ENCODE measurements at regions not wholly inside any gene's neighbourhood (a gene's known extent, or its start where the extent isn't known, plus 50 kb on each side); places are given as distances from the start of the nearest gene placed in this dataset.

DNA sequence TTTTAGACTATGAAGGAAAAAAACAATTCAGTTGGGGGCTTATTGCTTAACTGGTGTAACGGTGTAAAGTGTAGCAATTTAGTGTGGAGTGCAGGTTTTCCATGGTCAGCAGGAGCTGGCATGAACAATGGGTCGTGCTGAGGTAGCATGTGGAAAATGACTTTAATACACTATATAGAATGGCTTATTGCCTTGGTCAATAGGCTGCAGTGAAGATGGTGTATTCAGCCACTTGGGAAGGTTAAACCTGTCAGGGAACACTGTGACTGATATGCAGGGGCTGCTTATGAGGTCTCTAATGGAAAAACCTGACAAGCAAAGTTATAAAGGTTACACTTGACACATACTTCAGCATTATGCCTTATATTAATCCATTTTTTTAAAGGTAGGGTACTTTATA, 764.7 kb upstream of the ARRDC3 start:
- TF ChIP-seq FOS (IDR thresholded peaks at IDR 0.05; ENCODE audit: borderline replicate concordance, extremely low read depth, insufficient read length), result no peak
- TF ChIP-seq, protein P1, sequence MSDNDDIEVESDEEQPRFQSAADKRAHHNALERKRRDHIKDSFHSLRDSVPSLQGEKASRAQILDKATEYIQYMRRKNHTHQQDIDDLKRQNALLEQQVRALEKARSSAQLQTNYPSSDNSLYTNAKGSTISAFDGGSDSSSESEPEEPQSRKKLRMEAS (IDR thresholded peaks at IDR 0.05; ENCODE audit: low read depth, low read length), result no peak
- TF ChIP-seq, protein P2, sequence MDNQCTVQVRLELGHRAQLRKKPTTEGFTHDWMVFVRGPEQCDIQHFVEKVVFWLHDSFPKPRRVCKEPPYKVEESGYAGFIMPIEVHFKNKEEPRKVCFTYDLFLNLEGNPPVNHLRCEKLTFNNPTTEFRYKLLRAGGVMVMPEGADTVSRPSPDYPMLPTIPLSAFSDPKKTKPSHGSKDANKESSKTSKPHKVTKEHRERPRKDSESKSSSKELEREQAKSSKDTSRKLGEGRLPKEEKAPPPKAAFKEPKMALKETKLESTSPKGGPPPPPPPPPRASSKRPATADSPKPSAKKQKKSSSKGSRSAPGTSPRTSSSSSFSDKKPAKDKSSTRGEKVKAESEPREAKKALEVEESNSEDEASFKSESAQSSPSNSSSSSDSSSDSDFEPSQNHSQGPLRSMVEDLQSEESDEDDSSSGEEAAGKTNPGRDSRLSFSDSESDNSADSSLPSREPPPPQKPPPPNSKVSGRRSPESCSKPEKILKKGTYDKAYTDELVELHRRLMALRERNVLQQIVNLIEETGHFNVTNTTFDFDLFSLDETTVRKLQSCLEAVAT (IDR thresholded peaks at IDR 0.05), result no peak
- no peak for TF ChIP-seq SMC3 (IDR thresholded peaks at IDR 0.05; ENCODE audit: borderline replicate concordance, low read length)
- TF ChIP-seq POLR2AphosphoS2 (IDR thresholded peaks at IDR 0.05; ENCODE audit: low read depth, low read length), result no peak
- no peak for TF ChIP-seq YY1 (IDR thresholded peaks at IDR 0.05; ENCODE audit: low read depth, low read length)
- no peak for TF ChIP-seq POLR2A (IDR thresholded peaks at IDR 0.05; ENCODE audit: low read depth, low read length)
- TF ChIP-seq, protein P3, sequence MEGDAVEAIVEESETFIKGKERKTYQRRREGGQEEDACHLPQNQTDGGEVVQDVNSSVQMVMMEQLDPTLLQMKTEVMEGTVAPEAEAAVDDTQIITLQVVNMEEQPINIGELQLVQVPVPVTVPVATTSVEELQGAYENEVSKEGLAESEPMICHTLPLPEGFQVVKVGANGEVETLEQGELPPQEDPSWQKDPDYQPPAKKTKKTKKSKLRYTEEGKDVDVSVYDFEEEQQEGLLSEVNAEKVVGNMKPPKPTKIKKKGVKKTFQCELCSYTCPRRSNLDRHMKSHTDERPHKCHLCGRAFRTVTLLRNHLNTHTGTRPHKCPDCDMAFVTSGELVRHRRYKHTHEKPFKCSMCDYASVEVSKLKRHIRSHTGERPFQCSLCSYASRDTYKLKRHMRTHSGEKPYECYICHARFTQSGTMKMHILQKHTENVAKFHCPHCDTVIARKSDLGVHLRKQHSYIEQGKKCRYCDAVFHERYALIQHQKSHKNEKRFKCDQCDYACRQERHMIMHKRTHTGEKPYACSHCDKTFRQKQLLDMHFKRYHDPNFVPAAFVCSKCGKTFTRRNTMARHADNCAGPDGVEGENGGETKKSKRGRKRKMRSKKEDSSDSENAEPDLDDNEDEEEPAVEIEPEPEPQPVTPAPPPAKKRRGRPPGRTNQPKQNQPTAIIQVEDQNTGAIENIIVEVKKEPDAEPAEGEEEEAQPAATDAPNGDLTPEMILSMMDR (IDR thresholded peaks at IDR 0.05 in 2 of 3, conservative IDR thresholded peaks at IDR 0.05 in 1 of 3; ENCODE audit: control insufficient read depth in 2 of 3, extremely low read depth in 1 of 3, insufficient read depth in 1 of 3, low read depth in 3 of 3, low read length in 3 of 3), result no peak
- TF ChIP-seq, protein P4, sequence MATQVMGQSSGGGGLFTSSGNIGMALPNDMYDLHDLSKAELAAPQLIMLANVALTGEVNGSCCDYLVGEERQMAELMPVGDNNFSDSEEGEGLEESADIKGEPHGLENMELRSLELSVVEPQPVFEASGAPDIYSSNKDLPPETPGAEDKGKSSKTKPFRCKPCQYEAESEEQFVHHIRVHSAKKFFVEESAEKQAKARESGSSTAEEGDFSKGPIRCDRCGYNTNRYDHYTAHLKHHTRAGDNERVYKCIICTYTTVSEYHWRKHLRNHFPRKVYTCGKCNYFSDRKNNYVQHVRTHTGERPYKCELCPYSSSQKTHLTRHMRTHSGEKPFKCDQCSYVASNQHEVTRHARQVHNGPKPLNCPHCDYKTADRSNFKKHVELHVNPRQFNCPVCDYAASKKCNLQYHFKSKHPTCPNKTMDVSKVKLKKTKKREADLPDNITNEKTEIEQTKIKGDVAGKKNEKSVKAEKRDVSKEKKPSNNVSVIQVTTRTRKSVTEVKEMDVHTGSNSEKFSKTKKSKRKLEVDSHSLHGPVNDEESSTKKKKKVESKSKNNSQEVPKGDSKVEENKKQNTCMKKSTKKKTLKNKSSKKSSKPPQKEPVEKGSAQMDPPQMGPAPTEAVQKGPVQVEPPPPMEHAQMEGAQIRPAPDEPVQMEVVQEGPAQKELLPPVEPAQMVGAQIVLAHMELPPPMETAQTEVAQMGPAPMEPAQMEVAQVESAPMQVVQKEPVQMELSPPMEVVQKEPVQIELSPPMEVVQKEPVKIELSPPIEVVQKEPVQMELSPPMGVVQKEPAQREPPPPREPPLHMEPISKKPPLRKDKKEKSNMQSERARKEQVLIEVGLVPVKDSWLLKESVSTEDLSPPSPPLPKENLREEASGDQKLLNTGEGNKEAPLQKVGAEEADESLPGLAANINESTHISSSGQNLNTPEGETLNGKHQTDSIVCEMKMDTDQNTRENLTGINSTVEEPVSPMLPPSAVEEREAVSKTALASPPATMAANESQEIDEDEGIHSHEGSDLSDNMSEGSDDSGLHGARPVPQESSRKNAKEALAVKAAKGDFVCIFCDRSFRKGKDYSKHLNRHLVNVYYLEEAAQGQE (IDR thresholded peaks at IDR 0.05; ENCODE audit: low read depth, low read length), result no peak
- no peak for TF ChIP-seq TCF12 (IDR thresholded peaks at IDR 0.05; ENCODE audit: low read depth, low read length)
- TF ChIP-seq JUNB (IDR thresholded peaks at IDR 0.05), result no peak
- TF ChIP-seq MTA3 (IDR thresholded peaks at IDR 0.05; ENCODE audit: borderline replicate concordance, low read length), result no peak
- TF ChIP-seq RAD21 (IDR thresholded peaks at IDR 0.05; ENCODE audit: insufficient read depth, low read depth, low read length), result no peak

All from GM12878 (cell line).